B cell (primary cell): ENCODE measurements at regions not wholly inside any gene's neighbourhood (a gene's known extent, or its start where the extent isn't known, plus 50 kb on each side); places are given as distances from the start of the nearest gene placed in this dataset.

Experiments used
- ATAC-seq: fragments of 200-7000 bp; cut with Tn5 transposase; one replicate; pipeline ENCODE4 v1.10.0; 2021; ENCODE audit warnings: low read depth, mild to moderate bottlenecking, moderate number of reproducible peaks, moderate library complexity
- CTCF ChIA-PET: fragments of 350-600 bp; sonication (Branson Sonifier 250); formaldehyde crosslinking; loops from one replicate; lab custom pipeline; 2021; ENCODE audit warnings: antibody characterized with exemption, inconsistent platforms; lab: Charles Lee
- POLR2A ChIA-PET: fragments of 350-600 bp; sonication (Branson Sonifier 250); formaldehyde crosslinking; loops from one replicate; lab custom pipeline; 2021; ENCODE audit warnings: antibody characterized with exemption; lab: Charles Lee
- DNase-seq: peaks from one replicate; pipeline ENCODE4 v3.0.0; 2013
- H2AFZ ChIP-seq: 2 replicates; pipeline ENCODE4 v1.6.1; 2012; ENCODE audit warnings: mild to moderate bottlenecking, low read depth, low read length; ENCODE audit not compliant: insufficient read depth, poor library complexity, severe bottlenecking
- H3K27ac ChIP-seq, 2 donors: 1 replicate in 1 of 2; 2 replicates in 1 of 2; pipeline ENCODE4 v1.5.1; 2012 to 2013; ENCODE audit warnings: low read length in 2 of 2, mild to moderate bottlenecking in 2 of 2, moderate library complexity in 1 of 2
- H3K27me3 ChIP-seq, 4 experiments: fragments of 200-600 bp in 1 of 4; sonication (generic) in 1 of 4; replicated peaks in 1 of 4; 1 replicate in 2 of 4; 2 replicates in 2 of 4; pipeline versions ENCODE4 v1.6.1 to v1.7.0; 2013 to 2016; ENCODE audit warnings: low read length in 3 of 4, mild to moderate bottlenecking in 2 of 4, mixed read lengths in 1 of 4, moderate library complexity in 1 of 4; ENCODE audit not compliant: insufficient read depth in 4 of 4, control insufficient read depth in 3 of 4; ENCODE audit errors: control extremely low read depth in 1 of 4
- H3K36me3 ChIP-seq, 2 experiments: replicated peaks in 1 of 2; 1 replicate in 1 of 2; 2 replicates in 1 of 2; pipeline versions ENCODE4 v1.6.1 to v1.7.1; 2013; ENCODE audit warnings: low read length in 1 of 2; ENCODE audit not compliant: insufficient read depth in 2 of 2, control insufficient read depth in 1 of 2; ENCODE audit errors: control extremely low read depth in 1 of 2, extremely low read depth in 1 of 2
- H3K4me1 ChIP-seq, 2 donors: fragments of 200-600 bp in 1 of 2; sonication (generic) in 1 of 2; 1 replicate in 1 of 2; 2 replicates in 1 of 2; pipeline versions ENCODE4 v1.5.1 to v1.6.1; 2013 to 2017; ENCODE audit warnings: low read length in 2 of 2; ENCODE audit not compliant: control insufficient read depth in 2 of 2, insufficient read depth in 2 of 2
- H3K4me2 ChIP-seq: replicated peaks from 2 replicates; pipeline ENCODE3; 2012; ENCODE audit warnings: mild to moderate bottlenecking, low read depth, low read length; ENCODE audit not compliant: poor library complexity, severe bottlenecking
- H3K4me3 ChIP-seq, 5 experiments: fragments of 200-600 bp in 1 of 5; sonication (generic) in 1 of 5; 1 replicate in 3 of 5; 2 replicates in 2 of 5; pipeline versions ENCODE4 v1.5.1 to v1.7.0; 2011 to 2016; ENCODE audit warnings: low read length in 4 of 5, mild to moderate bottlenecking in 4 of 5, low read depth in 2 of 5, control low read depth in 1 of 5, moderate library complexity in 1 of 5; ENCODE audit not compliant: insufficient read depth in 1 of 5; ENCODE audit errors: control extremely low read depth in 1 of 5, extremely low read depth in 1 of 5
- H3K79me2 ChIP-seq: fragments of 200-600 bp; sonication (generic); one replicate; pipeline ENCODE4 v1.6.0; 2016; ENCODE audit warnings: low read length; ENCODE audit not compliant: control insufficient read depth, insufficient read depth
- H3K9ac ChIP-seq: fragments of 200-600 bp; sonication (generic); 2 replicates; pipeline ENCODE4 v1.6.1; 2017; ENCODE audit warnings: mild to moderate bottlenecking, low read length, moderate library complexity
- H3K9me3 ChIP-seq, 3 donors: one replicate each; pipeline versions ENCODE4 v1.6.1 to v1.7.1; 2013; ENCODE audit warnings: low read length in 2 of 3; ENCODE audit not compliant: control insufficient read depth in 2 of 3, insufficient read depth in 1 of 3; ENCODE audit errors: control extremely low read depth in 1 of 3
- H4K20me1 ChIP-seq: 2 replicates; pipeline ENCODE4 v1.6.0; 2012; ENCODE audit warnings: mild to moderate bottlenecking, low read length; ENCODE audit not compliant: insufficient read depth, control insufficient read depth, poor library complexity, severe bottlenecking
- H3K27ac Mint-ChIP-seq: one replicate; pipeline ENCODE4 v1.8.0; 2021; ENCODE audit warnings: mixed read lengths
- H3K27me3 Mint-ChIP-seq: one replicate; pipeline ENCODE4 v1.8.0; 2021; ENCODE audit warnings: mixed read lengths
- H3K4me1 Mint-ChIP-seq: one replicate; pipeline ENCODE4 v1.8.0; 2021; ENCODE audit warnings: mixed read lengths
- H3K4me3 Mint-ChIP-seq: one replicate; pipeline ENCODE4 v1.8.0; 2021; ENCODE audit warnings: mixed read lengths
- H3K9me3 Mint-ChIP-seq: one replicate; pipeline ENCODE4 v1.8.0; 2022; ENCODE audit warnings: mixed read lengths; ENCODE audit not compliant: insufficient read depth
- EZH2 ChIP-seq: IDR thresholded peaks from 2 replicates; pipeline ENCODE4 v1.6.1; 2012; ENCODE audit warnings: borderline replicate concordance, low read depth, mild to moderate bottlenecking, moderate library complexity, low read length; ENCODE audit not compliant: insufficient read depth, poor library complexity, severe bottlenecking
- WGBS: methylation state at CpG from one replicate; pipeline ENCODE4 v1.1.5; 2013; ENCODE audit warnings: missing lambda C conversion rate; ENCODE audit not compliant: insufficient coverage; 5-methylcytosine and 5-hydroxymethylcytosine counted together
- intact Hi-C: fragments of 100-400 bp; cut with micrococcal nuclease; formaldehyde crosslinking; loops from one replicate; pipeline ENCODE4 v1.10.0; 2022
- TF ChIP-seq, protein P1 (sequence below): fragments of 200-600 bp; IDR thresholded peaks from one replicate; pipeline ENCODE4 v1.8.0; 2022; ENCODE audit warnings: antibody characterized with exemption, mild to moderate bottlenecking

DNA sequence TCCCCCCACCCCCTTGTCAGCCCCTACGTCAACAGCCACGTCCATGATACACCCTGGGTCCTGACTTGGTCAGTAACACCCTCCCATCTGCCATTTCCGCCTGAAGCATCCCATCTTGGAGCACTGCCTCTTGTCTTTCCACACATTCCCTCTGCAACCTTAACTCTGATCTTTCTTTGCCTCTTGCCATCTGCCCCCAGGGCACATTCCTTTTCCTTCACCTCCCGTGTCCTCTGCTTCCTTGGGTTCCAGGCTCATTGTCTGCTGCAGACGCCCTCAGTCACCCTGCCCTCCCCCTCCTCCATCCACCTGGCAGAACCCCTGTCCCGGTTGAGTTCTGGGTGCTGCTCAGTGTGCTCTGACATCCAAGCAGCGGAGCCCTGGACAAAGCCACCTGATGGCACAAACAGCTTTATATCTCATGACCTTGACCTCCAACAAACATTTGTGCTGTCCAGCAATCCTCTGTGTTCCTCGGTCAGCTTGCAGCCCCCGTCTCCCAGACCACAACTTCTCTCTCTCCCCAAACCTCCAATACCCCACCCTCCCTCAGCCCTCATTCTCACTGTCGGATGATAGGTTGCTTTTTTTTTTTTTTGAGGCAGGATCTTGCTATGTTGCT, 97.7 kb upstream of the IER5L start:
- no peaks in the 10 kb centered on the region for H3K36me3 ChIP-seq
- H3K4me1 ChIP-seq, result peaks cover 12 to 13% of the 10 kb centered on the region in 2 donors
- H3K27ac Mint-ChIP-seq, result no peak overlapping the region
- no peaks in the 10 kb centered on the region for H3K79me2 ChIP-seq
- H2AFZ ChIP-seq, result no peak overlapping the region
- peaks cover 0 to 9% (median 0%) of the 10 kb centered on the region in 3 donors for H3K9me3 ChIP-seq
- intact Hi-C loops, result no loop called here
- H3K4me3 ChIP-seq, result no peak overlapping the region
- 93% methylated on average over 9 of the region's 10 CpGs for WGBS
- no peak for TF ChIP-seq EZH2
- TF ChIP-seq, protein P1, sequence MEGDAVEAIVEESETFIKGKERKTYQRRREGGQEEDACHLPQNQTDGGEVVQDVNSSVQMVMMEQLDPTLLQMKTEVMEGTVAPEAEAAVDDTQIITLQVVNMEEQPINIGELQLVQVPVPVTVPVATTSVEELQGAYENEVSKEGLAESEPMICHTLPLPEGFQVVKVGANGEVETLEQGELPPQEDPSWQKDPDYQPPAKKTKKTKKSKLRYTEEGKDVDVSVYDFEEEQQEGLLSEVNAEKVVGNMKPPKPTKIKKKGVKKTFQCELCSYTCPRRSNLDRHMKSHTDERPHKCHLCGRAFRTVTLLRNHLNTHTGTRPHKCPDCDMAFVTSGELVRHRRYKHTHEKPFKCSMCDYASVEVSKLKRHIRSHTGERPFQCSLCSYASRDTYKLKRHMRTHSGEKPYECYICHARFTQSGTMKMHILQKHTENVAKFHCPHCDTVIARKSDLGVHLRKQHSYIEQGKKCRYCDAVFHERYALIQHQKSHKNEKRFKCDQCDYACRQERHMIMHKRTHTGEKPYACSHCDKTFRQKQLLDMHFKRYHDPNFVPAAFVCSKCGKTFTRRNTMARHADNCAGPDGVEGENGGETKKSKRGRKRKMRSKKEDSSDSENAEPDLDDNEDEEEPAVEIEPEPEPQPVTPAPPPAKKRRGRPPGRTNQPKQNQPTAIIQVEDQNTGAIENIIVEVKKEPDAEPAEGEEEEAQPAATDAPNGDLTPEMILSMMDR, result no peak
- no peaks in the 10 kb centered on the region for H4K20me1 ChIP-seq
- H3K27ac ChIP-seq, result no peak overlapping the region
- CTCF ChIA-PET, result no interaction called here
- H3K9me3 Mint-ChIP-seq, result no peaks in the 10 kb centered on the region
- H3K27me3 ChIP-seq, result peaks cover 0 to 33% (median 11%) of the 10 kb centered on the region in 4 experiments
- H3K4me3 Mint-ChIP-seq, result no peak overlapping the region
- DNase-seq (no peak), ATAC-seq (no peak)
- POLR2A ChIA-PET, result interaction anchor here (0.7 kb wide), 1 partner anchor 101 kb away, joined by 4 read pairs; no protein-coding TSS in a partner anchor
- H3K9ac ChIP-seq, result no peak overlapping the region
- H3K4me2 ChIP-seq, result no peak overlapping the region
- H3K4me1 Mint-ChIP-seq, result peaks cover 10% of the 10 kb centered on the region
- H3K27me3 Mint-ChIP-seq, result peaks cover 60% of the 10 kb centered on the region

GRCh38 chr9:129273941-129274684, 96.1 kb upstream of the IER5L start:
- peaks cover 21 to 22% of the 10 kb centered on the region in 2 donors for H3K4me1 ChIP-seq
- H3K27me3 ChIP-seq, result peaks cover 0 to 33% (median 11%) of the 10 kb centered on the region in 4 experiments
- Mint-ChIP-seq H3K27ac (peak overlapping the region; percentile 28), H3K9me3 (no peaks in the 10 kb centered on the region), H3K4me3 (no peak overlapping the region), H3K27me3 (peaks cover 64% of the 10 kb centered on the region), H3K4me1 (peaks cover 19% of the 10 kb centered on the region)
- H2AFZ ChIP-seq, result no peak overlapping the region
- no peak overlapping the region for H3K4me2 ChIP-seq
- ATAC-seq (no peak), DNase-seq (no peak)
- intact Hi-C loops, result no loop called here
- no peak for TF ChIP-seq EZH2
- TF ChIP-seq, protein P1, result no peak
- ChIA-PET POLR2A (no interaction called here), CTCF (interaction anchor here (1.1 kb wide), 1 partner anchor 131 kb away, joined by 5 read pairs; no protein-coding TSS in a partner anchor)
- H3K27ac ChIP-seq, result no peak overlapping the region
- H3K36me3 ChIP-seq, result no peaks in the 10 kb centered on the region
- no peak overlapping the region for H3K9ac ChIP-seq
- 96% methylated on average over 13 of the region's 19 CpGs for WGBS
- H4K20me1 ChIP-seq, result no peaks in the 10 kb centered on the region
- H3K9me3 ChIP-seq, result peaks cover 0 to 9% (median 0%) of the 10 kb centered on the region in 3 donors
- H3K79me2 ChIP-seq, result no peaks in the 10 kb centered on the region
- H3K4me3 ChIP-seq, result no peak overlapping the region
